ENCODE measurements at regions not wholly inside any gene's neighbourhood (a gene's known extent, or its start where the extent isn't known, plus 50 kb on each side); places are given as distances from the start of the nearest gene placed in this dataset.

GRCh38 chr16:73196670-73197069 is 148.7 kb upstream of the ZFHX3 start:
- no peaks in the 10 kb centered on the region for H3K36me3 ChIP-seq (ENCODE audit: control insufficient read depth, insufficient read depth, low read length)
- no peak overlapping the region for H3K4me2 ChIP-seq (ENCODE audit: low read depth, low read length)
- no peak overlapping the region for H3K23ac ChIP-seq (ENCODE audit: low read depth, low read length)
- in situ Hi-C loops (cut with MboI; ENCODE audit: low sequenced_read_pairs) (no loop called here), intact Hi-C loops (cut with micrococcal nuclease) (loop anchor here (1.0 kb wide), 2 partner anchors 141 to 694 kb away; no protein-coding TSS in a partner anchor), dilution Hi-C loops (cut with HindIII; ENCODE audit: low sequenced_read_pairs, unreplicated experiment) (no loop called here)
- POLR2A ChIA-PET (ENCODE audit: unreplicated experiment) = no interaction called here
- no peaks in the 10 kb centered on the region for H3K4me1 ChIP-seq (ENCODE audit: control insufficient read depth, insufficient read depth, low read length)
- H4K91ac ChIP-seq (ENCODE audit: insufficient read depth, low read depth, low read length) = no peak overlapping the region
- peaks cover 14% of the 10 kb centered on the region for H3K27me3 ChIP-seq (ENCODE audit: control insufficient read depth, insufficient read depth, low read length)
- peak; percentile 72 for ATAC-seq (ENCODE audit: low read depth)
- H4K5ac ChIP-seq (ENCODE audit: low read depth, low read length) = no peak overlapping the region
- no peak overlapping the region for H2AK9ac ChIP-seq (replicated peaks; ENCODE audit: low read depth, low read length, poor library complexity)
- no peak for TF ChIP-seq RCOR1 (IDR thresholded peaks at IDR 0.05; ENCODE audit: insufficient replicate concordance, low read length)
- TF ChIP-seq SMC3 (IDR thresholded peaks at IDR 0.05; ENCODE audit: low read depth, low read length) = peak; percentile 63; the same call in 1 of the 2 replicates
- no peak for TF ChIP-seq MAZ (IDR thresholded peaks at IDR 0.05; ENCODE audit: borderline replicate concordance, low read depth, low read length)
- TF ChIP-seq CEBPB (IDR thresholded peaks at IDR 0.05; ENCODE audit: low read depth, low read length) = no peak
- no peak for TF ChIP-seq CHD1 (IDR thresholded peaks at IDR 0.05; ENCODE audit: low read depth, low read length)
- TF ChIP-seq FOS (IDR thresholded peaks at IDR 0.05; ENCODE audit: low read depth, low read length) = no peak
- no peak for TF ChIP-seq RFX5 (IDR thresholded peaks at IDR 0.05; ENCODE audit: low read depth, low read length)
- TF ChIP-seq USF2 (IDR thresholded peaks at IDR 0.05; ENCODE audit: low read depth, low read length) = no peak
- TF ChIP-seq MXI1 (IDR thresholded peaks at IDR 0.05; ENCODE audit: borderline replicate concordance, low read depth, low read length) = no peak
- TF ChIP-seq RAD21 (IDR thresholded peaks at IDR 0.05; ENCODE audit: low read length) = peak; percentile 75
- TF ChIP-seq MAFK (IDR thresholded peaks at IDR 0.05; ENCODE audit: low read depth, low read length) = no peak
- TF ChIP-seq BHLHE40 (IDR thresholded peaks at IDR 0.05; ENCODE audit: low read depth, low read length) = no peak
- TF ChIP-seq POLR2A (IDR thresholded peaks at IDR 0.05; ENCODE audit: low read depth, low read length) = no peak
- peak; percentile 60 for TF ChIP-seq CTCF (conservative IDR thresholded peaks at IDR 0.05; ENCODE audit: low read depth, low read length)
- no peak overlapping the region for H2AFZ ChIP-seq (replicated peaks; ENCODE audit: low read length, poor library complexity)
- no peak overlapping the region for H3K27ac ChIP-seq (ENCODE audit: insufficient read depth, low read length)
- H3K79me1 ChIP-seq (ENCODE audit: low read depth in 1 of 2, low read length in 2 of 2) = no peaks in the 10 kb centered on the region
- no peak overlapping the region for H2BK120ac ChIP-seq (ENCODE audit: low read depth, low read length)
- no peaks in the 10 kb centered on the region for H3K9me3 ChIP-seq (ENCODE audit: control insufficient read depth, insufficient read depth, low read length)
- H3K14ac ChIP-seq (replicated peaks; ENCODE audit: low read depth, low read length) = no peak overlapping the region
- H2BK5ac ChIP-seq (ENCODE audit: low read depth, low read length, poor library complexity, severe bottlenecking) = no peak overlapping the region
- no peak overlapping the region for H3K4me3 ChIP-seq (ENCODE audit: insufficient read depth, low read depth, low read length)
- no peak overlapping the region for H3K9ac ChIP-seq (ENCODE audit: low read depth, low read length)
- no peaks in the 10 kb centered on the region for H4K20me1 ChIP-seq (ENCODE audit: insufficient read depth, low read length)
- no peak overlapping the region for H3K4ac ChIP-seq (ENCODE audit: low read depth, low read length)
- no peaks in the 10 kb centered on the region for H3K9me1 ChIP-seq (ENCODE audit: insufficient read depth, low read length)
- H2BK20ac ChIP-seq (ENCODE audit: low read depth, low read length) = no peak overlapping the region
- CTCF ChIA-PET = interaction anchor here (0.6 to 2.0 kb wide), 5 partner anchors 20 to 876 kb away, joined by 3 to 9 read pairs (median 4); no protein-coding TSS in a partner anchor
- no peak overlapping the region for H3K18ac ChIP-seq (ENCODE audit: low read depth, low read length)
- peak; percentile 53 for DNase-seq
- H3K56ac ChIP-seq (ENCODE audit: extremely low read depth, insufficient read depth, low read length) = no peak overlapping the region
- no peak overlapping the region for H2AK5ac ChIP-seq (ENCODE audit: low read depth, low read length)
- BruUV-seq (replicated peaks) = no TSS peak
- no peak overlapping the region for H2BK15ac ChIP-seq (ENCODE audit: low read depth, low read length)
- no peak overlapping the region for H4K8ac ChIP-seq (ENCODE audit: low read depth in 2 of 2, low read length in 2 of 2)
- no CpG with 5 or more reads among the region's 4 CpGs for WGBS, 2 experiments (ENCODE audit: extremely low coverage in 2 of 2, insufficient read length in 1 of 2)
